ENCODE measurements at regions not wholly inside any gene's neighbourhood (a gene's known extent, or its start where the extent isn't known, plus 50 kb on each side); places are given as distances from the start of the nearest gene placed in this dataset.

DNA sequence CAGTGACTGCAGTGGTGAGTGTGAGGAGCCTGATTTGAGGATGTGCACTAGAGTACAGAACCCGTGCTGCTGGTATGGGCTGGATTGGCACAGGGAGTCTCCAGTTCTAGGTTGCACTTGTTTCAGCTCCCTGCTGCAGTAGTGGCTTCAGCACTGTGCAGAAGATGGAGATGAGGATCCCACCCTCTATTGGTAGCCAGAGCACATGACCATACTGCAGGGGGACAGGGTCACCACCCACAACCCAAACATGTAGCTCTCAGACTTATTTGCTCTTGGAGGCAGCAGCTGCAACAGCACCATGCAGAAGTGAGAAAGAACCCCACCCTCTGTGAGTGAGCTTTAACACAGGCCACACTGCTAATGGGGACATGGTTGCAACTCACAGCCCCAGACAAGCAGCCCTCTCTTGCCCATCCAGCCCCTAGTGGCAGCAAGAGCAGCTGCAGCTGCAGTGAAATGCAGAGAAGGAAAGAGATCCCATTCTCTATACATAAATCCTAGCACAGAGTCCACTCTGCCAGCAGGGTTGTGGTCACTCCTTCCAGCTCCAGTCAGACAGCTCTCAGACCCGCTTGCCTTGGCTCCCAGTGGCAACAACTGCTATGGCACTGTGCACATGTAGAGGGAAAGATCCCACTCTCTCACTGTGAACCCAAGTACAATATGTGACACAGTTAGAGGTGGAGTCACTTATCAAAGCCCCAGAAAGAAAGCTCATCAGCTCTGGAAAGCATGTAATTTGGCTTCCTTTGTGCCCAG is 51.4 kb upstream of the SCIN start:
- DNase-seq: no peak

DNA sequence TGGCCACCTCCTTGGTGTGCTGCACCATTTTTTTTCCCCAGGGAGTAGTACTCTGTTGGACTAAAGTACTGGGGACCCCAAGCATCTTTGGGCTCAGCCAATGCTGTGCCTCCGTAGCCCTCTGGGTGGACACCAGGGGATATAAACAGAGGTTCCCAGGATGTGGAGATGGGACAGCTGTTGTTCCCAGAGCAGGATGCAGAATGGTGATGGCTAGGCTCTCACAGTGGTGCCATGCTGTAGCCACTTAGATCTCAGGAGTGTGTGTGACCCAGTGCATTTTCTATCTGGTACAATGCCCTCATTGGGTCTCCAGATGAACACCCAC is 50.9 kb upstream of the SCIN start:
- no peak for DNase-seq

Data from amygdala (tissue), 56 donors.